ENCODE measurements at regions not wholly inside any gene's neighbourhood (a gene's known extent, or its start where the extent isn't known, plus 50 kb on each side); places are given as distances from the start of the nearest gene placed in this dataset.
A peak's percentile ranks its signal among the peaks of the same experiment; 100 is the strongest.
"Not testable (repeated sequence)": the region's sequence is repeated elsewhere in the genome, so short reads cannot be mapped to it uniquely, and the experiment has no call there.

DNA sequence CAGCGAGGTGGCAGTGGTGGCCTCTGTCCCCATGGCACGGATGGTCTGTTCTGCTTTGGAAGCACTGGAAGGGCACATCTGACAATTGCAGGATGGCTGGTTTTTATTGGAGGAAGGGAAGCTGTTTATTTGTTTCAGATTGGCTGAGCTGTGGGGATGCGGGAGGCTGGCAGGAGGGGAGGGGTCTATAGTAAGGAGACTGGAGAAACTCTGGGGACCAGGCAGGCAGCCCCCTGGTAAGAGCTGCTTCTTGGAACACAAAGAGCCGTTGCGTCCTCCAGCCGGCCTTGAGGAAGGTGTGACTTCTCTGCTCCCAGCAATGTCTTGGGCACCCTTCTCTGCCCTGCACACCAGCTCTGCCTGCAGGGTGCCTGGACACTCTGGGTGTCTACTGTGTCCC, 85.1 kb upstream of the SPDYE9 start:
- H3K4me3 ChIP-seq (ENCODE audit: low read depth, low read length, poor library complexity, severe bottlenecking); H3K27ac ChIP-seq (ENCODE audit: low read depth, low read length, poor library complexity, severe bottlenecking); BruUV-seq (replicated peaks); DNase-seq (ENCODE audit: low spot score); H3K36me3 ChIP-seq (ENCODE audit: insufficient read depth, low read length, poor library complexity, severe bottlenecking); H3K4me1 ChIP-seq (ENCODE audit: insufficient read depth, low read length, poor library complexity, severe bottlenecking); POLR2A ChIA-PET (ENCODE audit: low non-redundant PET); intact Hi-C loops (cut with micrococcal nuclease; ENCODE audit: unreplicated experiment); H3K27me3 ChIP-seq (replicated peaks; ENCODE audit: insufficient read depth, low read depth, low read length, poor library complexity); H3K9me3 ChIP-seq (ENCODE audit: low read depth, low read length, poor library complexity, severe bottlenecking); CTCF ChIA-PET: not testable (repeated sequence)

DNA sequence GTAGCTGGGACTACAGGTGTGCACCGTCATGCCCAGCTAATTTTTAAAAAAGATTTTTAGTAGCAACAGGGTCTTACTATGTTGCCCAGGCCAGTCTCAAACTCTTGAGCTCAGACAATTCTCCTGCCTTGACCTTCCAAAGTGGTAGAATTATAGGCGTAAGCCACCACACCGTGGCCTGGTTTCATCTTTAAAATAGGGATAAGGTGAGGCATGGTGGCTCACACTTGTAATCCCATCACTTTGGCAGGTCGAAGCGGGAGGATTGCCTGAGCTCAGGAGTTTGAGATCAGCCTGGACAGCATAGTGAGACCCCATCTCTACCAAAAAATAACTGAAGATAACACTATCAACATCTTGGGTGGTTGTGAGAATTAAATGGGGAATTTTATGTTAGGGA, 84.6 kb upstream of the SPDYE9 start:
- H3K36me3 ChIP-seq (ENCODE audit: insufficient read depth, low read length, poor library complexity, severe bottlenecking); intact Hi-C loops (cut with micrococcal nuclease; ENCODE audit: unreplicated experiment); H3K9me3 ChIP-seq (ENCODE audit: low read depth, low read length, poor library complexity, severe bottlenecking); H3K4me3 ChIP-seq (ENCODE audit: low read depth, low read length, poor library complexity, severe bottlenecking); POLR2A ChIA-PET (ENCODE audit: low non-redundant PET); H3K27me3 ChIP-seq (replicated peaks; ENCODE audit: insufficient read depth, low read depth, low read length, poor library complexity); H3K27ac ChIP-seq (ENCODE audit: low read depth, low read length, poor library complexity, severe bottlenecking); H3K4me1 ChIP-seq (ENCODE audit: insufficient read depth, low read length, poor library complexity, severe bottlenecking); DNase-seq (ENCODE audit: low spot score); CTCF ChIA-PET; BruUV-seq (replicated peaks): not testable (repeated sequence)

DNA sequence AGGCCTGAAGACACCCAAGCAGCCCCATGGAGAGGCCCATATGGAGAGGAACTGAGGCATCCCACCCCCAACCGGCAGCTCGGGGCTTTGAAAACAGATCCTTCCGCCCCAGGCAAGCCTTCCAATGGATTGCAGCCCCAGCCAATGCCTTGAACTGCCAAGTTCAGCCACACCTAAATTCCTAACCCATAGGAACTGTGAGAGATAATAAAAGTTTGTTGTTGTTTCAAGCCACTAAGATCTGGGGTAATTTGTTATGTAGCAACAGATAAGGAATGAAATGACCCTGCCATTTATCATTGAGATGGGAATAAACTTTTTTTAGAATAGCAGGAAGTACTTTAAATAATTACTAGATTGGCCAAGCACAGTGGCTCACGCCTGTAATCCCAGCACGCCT, 80.3 kb upstream of the SPDYE9 start:
- H3K27ac ChIP-seq (ENCODE audit: low read depth, low read length, poor library complexity, severe bottlenecking); H3K4me3 ChIP-seq (ENCODE audit: low read depth, low read length, poor library complexity, severe bottlenecking); DNase-seq (ENCODE audit: low spot score); CTCF ChIA-PET; H3K36me3 ChIP-seq (ENCODE audit: insufficient read depth, low read length, poor library complexity, severe bottlenecking); BruUV-seq (replicated peaks); POLR2A ChIA-PET (ENCODE audit: low non-redundant PET); H3K27me3 ChIP-seq (replicated peaks; ENCODE audit: insufficient read depth, low read depth, low read length, poor library complexity); H3K4me1 ChIP-seq (ENCODE audit: insufficient read depth, low read length, poor library complexity, severe bottlenecking); H3K9me3 ChIP-seq (ENCODE audit: low read depth, low read length, poor library complexity, severe bottlenecking); intact Hi-C loops (cut with micrococcal nuclease; ENCODE audit: unreplicated experiment): not testable (repeated sequence)

DNA sequence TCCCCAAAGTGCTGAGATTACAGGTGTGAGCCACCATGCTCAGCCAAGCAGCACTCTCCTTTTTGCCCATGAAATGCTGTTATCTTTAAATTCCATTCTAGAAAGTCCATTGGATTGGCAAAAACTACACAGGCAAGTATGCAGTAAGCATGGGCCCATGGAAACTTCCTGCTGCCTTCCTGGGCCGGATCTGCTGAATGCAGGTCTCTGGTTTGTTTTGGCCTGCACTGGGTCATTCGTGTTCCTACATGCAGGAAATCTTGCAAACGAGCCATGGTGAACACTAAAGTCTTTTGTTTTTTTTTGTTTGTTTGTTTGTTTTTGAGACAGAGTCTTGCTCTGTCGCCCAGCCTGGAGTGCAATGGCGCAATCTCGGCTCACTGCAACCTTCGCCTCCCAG, 76.8 kb upstream of the SPDYE9 start:
- POLR2A ChIA-PET (ENCODE audit: low non-redundant PET); H3K36me3 ChIP-seq (ENCODE audit: insufficient read depth, low read length, poor library complexity, severe bottlenecking); intact Hi-C loops (cut with micrococcal nuclease; ENCODE audit: unreplicated experiment); BruUV-seq (replicated peaks); H3K9me3 ChIP-seq (ENCODE audit: low read depth, low read length, poor library complexity, severe bottlenecking); CTCF ChIA-PET; H3K4me1 ChIP-seq (ENCODE audit: insufficient read depth, low read length, poor library complexity, severe bottlenecking); DNase-seq (ENCODE audit: low spot score); H3K27me3 ChIP-seq (replicated peaks; ENCODE audit: insufficient read depth, low read depth, low read length, poor library complexity); H3K4me3 ChIP-seq (ENCODE audit: low read depth, low read length, poor library complexity, severe bottlenecking); H3K27ac ChIP-seq (ENCODE audit: low read depth, low read length, poor library complexity, severe bottlenecking): not testable (repeated sequence)

DNA sequence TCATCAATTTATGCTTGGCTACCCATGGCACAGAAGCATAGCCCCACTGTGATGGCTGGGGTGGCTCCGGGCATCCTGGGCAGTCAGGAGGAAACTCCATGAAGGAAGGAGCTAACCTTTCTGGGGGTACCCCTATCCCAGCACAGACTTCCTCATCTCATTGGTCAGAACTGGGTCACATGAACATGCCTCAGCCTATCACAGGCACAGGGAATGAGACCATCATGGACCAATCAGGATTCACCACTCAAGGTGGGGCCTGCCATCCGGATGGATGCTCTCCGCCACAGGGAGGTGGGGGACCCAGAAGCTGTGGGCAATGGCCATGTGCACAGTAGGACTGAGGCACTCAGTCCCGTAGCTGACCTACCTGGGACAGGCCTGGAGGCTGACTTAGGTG, 75.9 kb upstream of the SPDYE9 start:
- BruUV-seq (replicated peaks); H3K36me3 ChIP-seq (ENCODE audit: insufficient read depth, low read length, poor library complexity, severe bottlenecking); H3K27me3 ChIP-seq (replicated peaks; ENCODE audit: insufficient read depth, low read depth, low read length, poor library complexity); DNase-seq (ENCODE audit: low spot score); H3K4me3 ChIP-seq (ENCODE audit: low read depth, low read length, poor library complexity, severe bottlenecking); POLR2A ChIA-PET (ENCODE audit: low non-redundant PET); H3K27ac ChIP-seq (ENCODE audit: low read depth, low read length, poor library complexity, severe bottlenecking); CTCF ChIA-PET; H3K9me3 ChIP-seq (ENCODE audit: low read depth, low read length, poor library complexity, severe bottlenecking); H3K4me1 ChIP-seq (ENCODE audit: insufficient read depth, low read length, poor library complexity, severe bottlenecking); intact Hi-C loops (cut with micrococcal nuclease; ENCODE audit: unreplicated experiment): not testable (repeated sequence)

DNA sequence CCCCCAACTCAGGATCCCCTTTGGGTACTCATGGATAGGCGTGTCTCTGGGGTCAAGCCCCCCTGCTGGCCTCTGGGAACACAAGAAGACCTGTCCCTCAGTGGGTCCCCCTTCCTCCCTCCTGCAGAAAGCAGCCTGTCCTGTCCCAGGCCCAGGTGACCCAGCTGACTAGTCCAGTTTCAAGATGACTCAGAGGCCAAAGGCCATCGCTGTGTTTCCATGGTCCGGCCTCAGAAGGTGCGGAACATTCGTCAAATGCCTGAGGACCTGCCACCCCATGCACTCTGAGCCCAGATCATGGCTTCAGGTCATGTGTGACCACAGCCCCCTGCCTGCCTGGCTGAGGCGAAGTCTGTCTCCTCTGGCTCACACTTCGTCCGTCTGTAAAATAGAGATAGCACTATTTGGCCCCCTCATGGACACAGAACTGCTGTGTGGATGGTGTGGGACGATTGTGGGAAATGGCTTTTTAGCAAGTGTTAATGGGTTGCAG, 71.4 kb upstream of the SPDYE9 start:
- DNase-seq (ENCODE audit: low spot score); H3K27me3 ChIP-seq (replicated peaks; ENCODE audit: insufficient read depth, low read depth, low read length, poor library complexity); H3K4me3 ChIP-seq (ENCODE audit: low read depth, low read length, poor library complexity, severe bottlenecking); H3K36me3 ChIP-seq (ENCODE audit: insufficient read depth, low read length, poor library complexity, severe bottlenecking); BruUV-seq (replicated peaks); intact Hi-C loops (cut with micrococcal nuclease; ENCODE audit: unreplicated experiment); H3K4me1 ChIP-seq (ENCODE audit: insufficient read depth, low read length, poor library complexity, severe bottlenecking); H3K27ac ChIP-seq (ENCODE audit: low read depth, low read length, poor library complexity, severe bottlenecking); CTCF ChIA-PET; POLR2A ChIA-PET (ENCODE audit: low non-redundant PET); H3K9me3 ChIP-seq (ENCODE audit: low read depth, low read length, poor library complexity, severe bottlenecking): not testable (repeated sequence)

DNA sequence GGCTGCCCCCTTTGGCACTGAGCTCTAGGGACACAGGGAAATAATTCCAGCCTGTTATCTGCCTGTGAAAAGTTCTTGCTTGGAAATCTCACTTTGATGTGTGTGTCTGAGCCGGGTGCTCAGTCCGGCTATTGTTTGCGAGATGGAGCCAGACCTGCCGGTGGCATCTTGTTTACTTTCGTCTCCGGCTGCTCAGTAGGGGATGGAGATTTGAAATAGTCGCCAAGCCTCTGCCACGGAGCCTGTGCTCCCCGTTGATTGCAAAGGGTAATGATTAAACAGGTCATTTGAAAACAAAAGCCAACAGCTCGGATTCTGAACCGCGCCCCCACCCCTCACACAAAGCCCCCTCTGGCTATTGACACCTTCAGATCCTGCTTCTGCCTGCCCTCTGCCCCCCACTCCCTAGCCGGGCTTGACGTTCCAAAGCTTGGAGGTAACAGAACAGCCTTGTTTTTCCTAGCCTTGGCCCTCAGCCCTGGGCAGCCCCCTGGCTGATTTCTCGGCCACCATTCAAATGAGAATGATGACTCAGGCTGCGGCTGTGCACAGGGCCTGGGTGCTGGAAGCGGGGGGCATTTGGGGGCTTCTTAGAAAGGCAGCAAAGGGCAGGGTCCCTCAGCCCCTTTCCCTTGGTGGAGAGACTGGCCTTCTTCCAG, 70.8 kb upstream of the SPDYE9 start:
- DNase-seq (ENCODE audit: low spot score); H3K9me3 ChIP-seq (ENCODE audit: low read depth, low read length, poor library complexity, severe bottlenecking); intact Hi-C loops (cut with micrococcal nuclease; ENCODE audit: unreplicated experiment); H3K4me3 ChIP-seq (ENCODE audit: low read depth, low read length, poor library complexity, severe bottlenecking); POLR2A ChIA-PET (ENCODE audit: low non-redundant PET); H3K27me3 ChIP-seq (replicated peaks; ENCODE audit: insufficient read depth, low read depth, low read length, poor library complexity); CTCF ChIA-PET; H3K27ac ChIP-seq (ENCODE audit: low read depth, low read length, poor library complexity, severe bottlenecking); H3K36me3 ChIP-seq (ENCODE audit: insufficient read depth, low read length, poor library complexity, severe bottlenecking); H3K4me1 ChIP-seq (ENCODE audit: insufficient read depth, low read length, poor library complexity, severe bottlenecking): not testable (repeated sequence)
- TSS peak; percentile 71 for BruUV-seq (replicated peaks)

DNA sequence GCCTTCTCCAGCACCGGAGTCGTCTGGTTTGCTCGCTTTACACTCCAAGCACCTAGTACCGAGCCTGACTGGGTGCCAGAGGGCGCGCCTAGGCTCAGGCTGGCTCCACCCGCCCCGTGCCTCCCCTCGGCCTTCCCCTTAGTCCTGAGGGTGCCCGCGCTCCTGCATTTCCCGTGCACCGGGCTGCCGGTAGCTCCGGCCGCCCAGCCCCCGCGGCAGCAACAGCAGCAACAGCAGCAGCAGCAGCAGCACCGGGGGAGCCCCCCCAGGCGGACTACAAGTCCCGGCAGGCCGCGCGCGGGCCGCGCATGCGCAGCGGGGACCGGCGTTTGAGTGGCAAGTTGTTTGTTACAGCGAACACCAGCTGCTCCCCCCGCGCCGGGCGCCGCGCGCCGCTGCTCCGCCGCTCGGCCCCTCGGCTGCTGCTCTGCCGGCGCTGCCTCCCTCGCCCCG, 68.8 kb upstream of the SPDYE9 start:
- H3K9me3 ChIP-seq (ENCODE audit: low read depth, low read length, poor library complexity, severe bottlenecking); DNase-seq (ENCODE audit: low spot score); H3K4me1 ChIP-seq (ENCODE audit: insufficient read depth, low read length, poor library complexity, severe bottlenecking); BruUV-seq (replicated peaks); H3K36me3 ChIP-seq (ENCODE audit: insufficient read depth, low read length, poor library complexity, severe bottlenecking); H3K27ac ChIP-seq (ENCODE audit: low read depth, low read length, poor library complexity, severe bottlenecking); H3K27me3 ChIP-seq (replicated peaks; ENCODE audit: insufficient read depth, low read depth, low read length, poor library complexity); POLR2A ChIA-PET (ENCODE audit: low non-redundant PET); CTCF ChIA-PET; intact Hi-C loops (cut with micrococcal nuclease; ENCODE audit: unreplicated experiment): not testable (repeated sequence)
- peak overlapping the region; percentile 34 for H3K4me3 ChIP-seq (ENCODE audit: low read depth, low read length, poor library complexity, severe bottlenecking)

Data from A673 (cell line).